ENCODE measurements at regions not wholly inside any gene's neighbourhood (a gene's known extent, or its start where the extent isn't known, plus 50 kb on each side); places are given as distances from the start of the nearest gene placed in this dataset.

GRCh38 chr15:85913461-85913860 is 118.7 kb upstream of the KLHL25 start:
- Mint-ChIP-seq H3K4me1 (peaks cover 0 to 3% (median 0%) of the 10 kb centered on the region in 4 donors), H3K4me3 (no peak overlapping the region), H3K36me3 (no peaks in the 10 kb centered on the region), H3K27me3 (peaks cover 13% of the 10 kb centered on the region), H3K9me3 (peaks cover 0 to 5% (median 0%) of the 10 kb centered on the region in 7 donors), H3K27ac (no peak overlapping the region)
- H3K36me3 ChIP-seq (ENCODE audit: control insufficient read depth, insufficient read depth, low read length) = no peaks in the 10 kb centered on the region
- peaks cover 10% of the 10 kb centered on the region for H3K27me3 ChIP-seq (ENCODE audit: control insufficient read depth, insufficient read depth, low read length)
- H3K9me3 ChIP-seq (ENCODE audit: control insufficient read depth in 2 of 2, low read length in 2 of 2) = peaks cover 0 to 1% of the 10 kb centered on the region in 2 experiments
- H3K4me1 ChIP-seq (ENCODE audit: control insufficient read depth, insufficient read depth, low read length, poor library complexity, severe bottlenecking) = no peaks in the 10 kb centered on the region
- no peak for DNase-seq
- H3K27ac ChIP-seq (ENCODE audit: insufficient read depth, low read length, poor library complexity, severe bottlenecking) = no peak overlapping the region
- no peak for ATAC-seq (ENCODE audit: low read depth in 2 of 2)
- H3K4me3 ChIP-seq (ENCODE audit: low read depth, low read length) = no peak overlapping the region

- Mint-ChIP-seq H3K9me3 (peaks cover 0 to 6% (median 4%) of the 10 kb centered on the region in 7 donors), H3K27me3 (peaks cover 20% of the 10 kb centered on the region), H3K4me1 (peaks cover 0 to 4% (median 2%) of the 10 kb centered on the region in 4 donors), H3K27ac (no peak overlapping the region), H3K36me3 (no peaks in the 10 kb centered on the region), H3K4me3 (no peak overlapping the region)
- Histone ChIP-seq H3K4me1 (ENCODE audit: control insufficient read depth, insufficient read depth, low read length, poor library complexity, severe bottlenecking) (no peaks in the 10 kb centered on the region), H3K27me3 (ENCODE audit: control insufficient read depth, insufficient read depth, low read length) (peaks cover 3% of the 10 kb centered on the region), H3K9me3 (ENCODE audit: control insufficient read depth in 2 of 2, low read length in 2 of 2) (peaks cover 0 to 1% of the 10 kb centered on the region in 2 experiments), H3K4me3 (ENCODE audit: low read depth, low read length) (no peak overlapping the region), H3K27ac (ENCODE audit: insufficient read depth, low read length, poor library complexity, severe bottlenecking) (no peak overlapping the region), H3K36me3 (ENCODE audit: control insufficient read depth, insufficient read depth, low read length) (no peaks in the 10 kb centered on the region)
- ATAC-seq (ENCODE audit: low read depth in 2 of 2) = no peak
- no peak for DNase-seq
Measured at GRCh38 chr15:85920956-85921355, 126.2 kb upstream of the KLHL25 start.

GRCh38 chr15:85924088-85924487 is 129.4 kb upstream of the KLHL25 start:
- Histone ChIP-seq H3K9me3 (ENCODE audit: control insufficient read depth in 2 of 2, low read length in 2 of 2) (no peaks in the 10 kb centered on the region), H3K4me1 (ENCODE audit: control insufficient read depth, insufficient read depth, low read length, poor library complexity, severe bottlenecking) (peaks cover 16% of the 10 kb centered on the region), H3K27ac (ENCODE audit: insufficient read depth, low read length, poor library complexity, severe bottlenecking) (no peak overlapping the region), H3K36me3 (ENCODE audit: control insufficient read depth, insufficient read depth, low read length) (no peaks in the 10 kb centered on the region), H3K4me3 (ENCODE audit: low read depth, low read length) (no peak overlapping the region), H3K27me3 (ENCODE audit: control insufficient read depth, insufficient read depth, low read length) (no peaks in the 10 kb centered on the region)
- no peak overlapping the region for H3K4me3 Mint-ChIP-seq
- H3K27ac Mint-ChIP-seq = no peak overlapping the region
- H3K27me3 Mint-ChIP-seq = peaks cover 6% of the 10 kb centered on the region
- DNase-seq (no peak), ATAC-seq (ENCODE audit: low read depth in 2 of 2) (no peak)
- H3K36me3 Mint-ChIP-seq = no peaks in the 10 kb centered on the region
- peaks cover 0 to 8% (median 0%) of the 10 kb centered on the region in 7 donors for H3K9me3 Mint-ChIP-seq
- peaks cover 9 to 25% (median 15%) of the 10 kb centered on the region in 4 donors for H3K4me1 Mint-ChIP-seq

GRCh38 chr15:85925649-85926237 is 131.0 kb upstream of the KLHL25 start:
- H3K4me1 ChIP-seq (ENCODE audit: control insufficient read depth, insufficient read depth, low read length, poor library complexity, severe bottlenecking) = peaks cover 22% of the 10 kb centered on the region
- no peak overlapping the region for H3K4me3 ChIP-seq (ENCODE audit: low read depth, low read length)
- no peak overlapping the region for H3K27ac Mint-ChIP-seq
- no peaks in the 10 kb centered on the region for H3K36me3 Mint-ChIP-seq
- DNase-seq (no peak), ATAC-seq (ENCODE audit: low read depth in 2 of 2) (no peak)
- peaks cover 6% of the 10 kb centered on the region for H3K27me3 Mint-ChIP-seq
- no peaks in the 10 kb centered on the region for H3K27me3 ChIP-seq (ENCODE audit: control insufficient read depth, insufficient read depth, low read length)
- no peaks in the 10 kb centered on the region for H3K9me3 ChIP-seq (ENCODE audit: control insufficient read depth in 2 of 2, low read length in 2 of 2)
- peaks cover 9 to 25% (median 18%) of the 10 kb centered on the region in 4 donors for H3K4me1 Mint-ChIP-seq
- peaks cover 0 to 4% (median 0%) of the 10 kb centered on the region in 7 donors for H3K9me3 Mint-ChIP-seq
- H3K36me3 ChIP-seq (ENCODE audit: control insufficient read depth, insufficient read depth, low read length) = no peaks in the 10 kb centered on the region
- H3K27ac ChIP-seq (ENCODE audit: insufficient read depth, low read length, poor library complexity, severe bottlenecking) = no peak overlapping the region
- H3K4me3 Mint-ChIP-seq = no peak overlapping the region

- Histone ChIP-seq H3K36me3 (ENCODE audit: control insufficient read depth, insufficient read depth, low read length) (no peaks in the 10 kb centered on the region), H3K4me3 (ENCODE audit: low read depth, low read length) (no peak overlapping the region), H3K4me1 (ENCODE audit: control insufficient read depth, insufficient read depth, low read length, poor library complexity, severe bottlenecking) (peaks cover 22% of the 10 kb centered on the region), H3K9me3 (ENCODE audit: control insufficient read depth in 2 of 2, low read length in 2 of 2) (no peaks in the 10 kb centered on the region), H3K27me3 (ENCODE audit: control insufficient read depth, insufficient read depth, low read length) (no peaks in the 10 kb centered on the region), H3K27ac (ENCODE audit: insufficient read depth, low read length, poor library complexity, severe bottlenecking) (no peak overlapping the region)
- Mint-ChIP-seq H3K4me1 (peaks cover 9 to 29% (median 19%) of the 10 kb centered on the region in 4 donors), H3K36me3 (no peaks in the 10 kb centered on the region), H3K4me3 (no peak overlapping the region), H3K27ac (peak overlapping the region in 1 of 3 donors; percentile 76), H3K9me3 (peaks cover 0 to 2% (median 0%) of the 10 kb centered on the region in 7 donors), H3K27me3 (peaks cover 6% of the 10 kb centered on the region)
- ATAC-seq (ENCODE audit: low read depth in 2 of 2) (no peak), DNase-seq (no peak)
Measured at GRCh38 chr15:85926834-85927233, 132.1 kb upstream of the KLHL25 start.

- H3K36me3 Mint-ChIP-seq = no peaks in the 10 kb centered on the region
- H3K4me3 ChIP-seq (ENCODE audit: low read depth, low read length) = no peak overlapping the region
- DNase-seq (peak in 2 of 3 donors; percentile 28 to 52), ATAC-seq (ENCODE audit: low read depth in 2 of 2) (peak in 1 of 2 donors; percentile 28)
- peaks cover 22% of the 10 kb centered on the region for H3K4me1 ChIP-seq (ENCODE audit: control insufficient read depth, insufficient read depth, low read length, poor library complexity, severe bottlenecking)
- peaks cover 0 to 2% (median 0%) of the 10 kb centered on the region in 7 donors for H3K9me3 Mint-ChIP-seq
- H3K4me3 Mint-ChIP-seq = peak overlapping the region; percentile 6 to 59 (median 18)
- no peaks in the 10 kb centered on the region for H3K27me3 ChIP-seq (ENCODE audit: control insufficient read depth, insufficient read depth, low read length)
- H3K27ac ChIP-seq (ENCODE audit: insufficient read depth, low read length, poor library complexity, severe bottlenecking) = peak overlapping the region; percentile 24
- H3K27ac Mint-ChIP-seq = peak overlapping the region in 2 of 3 donors; percentile 76 to 80
- H3K27me3 Mint-ChIP-seq = no peaks in the 10 kb centered on the region
- H3K36me3 ChIP-seq (ENCODE audit: control insufficient read depth, insufficient read depth, low read length) = no peaks in the 10 kb centered on the region
- no peaks in the 10 kb centered on the region for H3K9me3 ChIP-seq (ENCODE audit: control insufficient read depth in 2 of 2, low read length in 2 of 2)
- H3K4me1 Mint-ChIP-seq = peaks cover 9 to 29% (median 18%) of the 10 kb centered on the region in 4 donors
Measured at GRCh38 chr15:85927931-85928537, 133.3 kb upstream of the KLHL25 start.

- peaks cover 22% of the 10 kb centered on the region for H3K4me1 ChIP-seq (ENCODE audit: control insufficient read depth, insufficient read depth, low read length, poor library complexity, severe bottlenecking)
- H3K36me3 Mint-ChIP-seq = no peaks in the 10 kb centered on the region
- H3K4me3 Mint-ChIP-seq = no peak overlapping the region
- H3K27me3 Mint-ChIP-seq = no peaks in the 10 kb centered on the region
- DNase-seq (no peak), ATAC-seq (ENCODE audit: low read depth in 2 of 2) (no peak)
- no peaks in the 10 kb centered on the region for H3K27me3 ChIP-seq (ENCODE audit: control insufficient read depth, insufficient read depth, low read length)
- peaks cover 9 to 29% (median 18%) of the 10 kb centered on the region in 4 donors for H3K4me1 Mint-ChIP-seq
- no peaks in the 10 kb centered on the region for H3K36me3 ChIP-seq (ENCODE audit: control insufficient read depth, insufficient read depth, low read length)
- no peak overlapping the region for H3K27ac ChIP-seq (ENCODE audit: insufficient read depth, low read length, poor library complexity, severe bottlenecking)
- peak overlapping the region in 1 of 3 donors; percentile 67 for H3K27ac Mint-ChIP-seq
- no peaks in the 10 kb centered on the region for H3K9me3 ChIP-seq (ENCODE audit: control insufficient read depth in 2 of 2, low read length in 2 of 2)
- H3K4me3 ChIP-seq (ENCODE audit: low read depth, low read length) = no peak overlapping the region
- peaks cover 0 to 2% (median 0%) of the 10 kb centered on the region in 7 donors for H3K9me3 Mint-ChIP-seq
Measured at GRCh38 chr15:85929786-85930185, 135.1 kb upstream of the KLHL25 start.

- DNase-seq = no peak
- Mint-ChIP-seq H3K4me3 (no peak overlapping the region), H3K36me3 (no peaks in the 10 kb centered on the region), H3K4me1 (peaks cover 5 to 23% (median 11%) of the 10 kb centered on the region in 4 donors), H3K27me3 (no peaks in the 10 kb centered on the region), H3K27ac (no peak overlapping the region), H3K9me3 (no peaks in the 10 kb centered on the region)
- no peak for ATAC-seq (ENCODE audit: low read depth in 2 of 2)
- H3K27me3 ChIP-seq (ENCODE audit: control insufficient read depth, insufficient read depth, low read length) = no peaks in the 10 kb centered on the region
- no peaks in the 10 kb centered on the region for H3K36me3 ChIP-seq (ENCODE audit: control insufficient read depth, insufficient read depth, low read length)
- no peaks in the 10 kb centered on the region for H3K9me3 ChIP-seq (ENCODE audit: control insufficient read depth in 2 of 2, low read length in 2 of 2)
- H3K4me3 ChIP-seq (ENCODE audit: low read depth, low read length) = no peak overlapping the region
- peaks cover 21% of the 10 kb centered on the region for H3K4me1 ChIP-seq (ENCODE audit: control insufficient read depth, insufficient read depth, low read length, poor library complexity, severe bottlenecking)
- no peak overlapping the region for H3K27ac ChIP-seq (ENCODE audit: insufficient read depth, low read length, poor library complexity, severe bottlenecking)
Measured at GRCh38 chr15:85932391-85932790, 137.7 kb upstream of the KLHL25 start.

Measured in CD4-positive, CD25-positive, alpha-beta regulatory T cell (primary cell).